Astrocyte (in vitro differentiated cells and primary cell): ENCODE measurements at regions not wholly inside any gene's neighbourhood (a gene's known extent, or its start where the extent isn't known, plus 50 kb on each side); places are given as distances from the start of the nearest gene placed in this dataset. TPM values are rescaled to one million over a fixed set of nuclear protein-coding genes. Genes with fewer than 3 reads are reported as not detected.

Source experiments
- DNase-seq: peaks from one replicate; pipeline ENCODE4 v3.0.0-alpha.2; 2010; ENCODE audit warnings: low read depth
- FAIRE-seq: peaks from 2 replicates; lab custom pipeline; 2011; peaks lifted over from hg19 to GRCh38; lab: Jason Lieb, UNC
- H2AFZ ChIP-seq: 2 replicates; pipeline ENCODE4 v1.6.0; 2012; ENCODE audit warnings: low read depth, low read length, inconsistent platforms
- H3K27ac ChIP-seq: 2 replicates; pipeline ENCODE4 v1.5.1; 2011; ENCODE audit warnings: low read depth, low read length, inconsistent platforms
- H3K27me3 ChIP-seq: 2 replicates; pipeline ENCODE4 v1.6.0; 2011; ENCODE audit warnings: low read length, inconsistent platforms; ENCODE audit not compliant: insufficient read depth
- H3K36me3 ChIP-seq: 2 replicates; pipeline ENCODE4 v1.5.1; 2011; ENCODE audit warnings: low read length, inconsistent platforms; ENCODE audit not compliant: insufficient read depth
- H3K4me1 ChIP-seq: 2 replicates; pipeline ENCODE4 v1.5.1; 2011; ENCODE audit warnings: low read length, inconsistent platforms; ENCODE audit not compliant: insufficient read depth
- H3K4me2 ChIP-seq: 2 replicates; pipeline ENCODE4 v1.6.0; 2012; ENCODE audit warnings: low read length, inconsistent platforms
- H3K4me3 ChIP-seq: 2 replicates; pipeline ENCODE4 v1.5.1; 2011; ENCODE audit warnings: low read depth, mild to moderate bottlenecking, low read length, inconsistent platforms; ENCODE audit not compliant: insufficient read depth
- H3K79me2 ChIP-seq: 2 replicates; pipeline ENCODE4 v1.6.0; 2012; ENCODE audit warnings: mild to moderate bottlenecking, low read length, inconsistent platforms; ENCODE audit not compliant: insufficient read depth
- H3K9ac ChIP-seq: 2 replicates; pipeline ENCODE4 v1.6.0; 2012; ENCODE audit warnings: mild to moderate bottlenecking, low read length, inconsistent platforms
- H3K9me3 ChIP-seq: 2 replicates; pipeline ENCODE4 v1.5.1; 2012; ENCODE audit warnings: low read depth, mild to moderate bottlenecking, low read length, inconsistent platforms; ENCODE audit not compliant: insufficient read depth
- H4K20me1 ChIP-seq: 2 replicates; pipeline ENCODE4 v1.6.0; 2012; ENCODE audit warnings: low read length, inconsistent platforms; ENCODE audit not compliant: insufficient read depth
- H3K27ac Mint-ChIP-seq: one replicate; pipeline ENCODE4 v1.8.0; 2021; ENCODE audit warnings: mild to moderate bottlenecking, mixed read lengths; ENCODE audit not compliant: unreplicated experiment
- H3K27me3 Mint-ChIP-seq: one replicate; pipeline ENCODE4 v1.8.0; 2021; ENCODE audit warnings: low read depth, mixed read lengths; ENCODE audit not compliant: unreplicated experiment
- H3K36me3 Mint-ChIP-seq: one replicate; pipeline ENCODE4 v1.8.0; 2021; ENCODE audit warnings: low read depth, mixed read lengths; ENCODE audit not compliant: unreplicated experiment
- H3K4me1 Mint-ChIP-seq: one replicate; pipeline ENCODE4 v1.8.0; 2021; ENCODE audit warnings: low read depth, mixed read lengths; ENCODE audit not compliant: unreplicated experiment
- H3K4me3 Mint-ChIP-seq: one replicate; pipeline ENCODE4 v1.8.0; 2021; ENCODE audit warnings: mild to moderate bottlenecking, moderate library complexity, mixed read lengths; ENCODE audit not compliant: unreplicated experiment
- H3K9me3 Mint-ChIP-seq: one replicate; pipeline ENCODE4 v1.8.0; 2021; ENCODE audit warnings: mild to moderate bottlenecking, mixed read lengths; ENCODE audit not compliant: unreplicated experiment
- CTCF ChIP-seq: IDR thresholded peaks from 2 replicates; pipeline ENCODE4 v1.5.1; 2011; ENCODE audit warnings: low read depth, mild to moderate bottlenecking, inconsistent platforms, low read length, moderate library complexity; ENCODE audit not compliant: insufficient read depth
- EZH2 ChIP-seq: IDR thresholded peaks from 2 replicates; pipeline ENCODE4 v1.6.1; 2012; ENCODE audit warnings: mild to moderate bottlenecking, low read length, inconsistent platforms; ENCODE audit not compliant: insufficient read depth
- microRNA-seq: library from miRNA; unstranded; fragments of <30 nt; microRNA quantifications from one replicate; pipeline ENCODE4 v1.2.0, GENCODE V29; 2020

- Histone ChIP-seq H3K27ac (no peak overlapping the region), H3K9me3 (no peaks in the 10 kb centered on the region), H3K27me3 (no peaks in the 10 kb centered on the region), H3K4me1 (no peaks in the 10 kb centered on the region), H3K36me3 (no peaks in the 10 kb centered on the region), H4K20me1 (no peaks in the 10 kb centered on the region), H3K4me2 (no peak overlapping the region), H3K79me2 (no peaks in the 10 kb centered on the region), H2AFZ (no peak overlapping the region), H3K9ac (no peak overlapping the region), H3K4me3 (no peak overlapping the region)
- no peak overlapping the region for H3K4me3 Mint-ChIP-seq
- TF ChIP-seq EZH2 (no peak), CTCF (no peak)
- DNase-seq (no peak), FAIRE-seq (no peak)
- no peaks in the 10 kb centered on the region for H3K36me3 Mint-ChIP-seq
- H3K9me3 Mint-ChIP-seq, result no peaks in the 10 kb centered on the region
- H3K27ac Mint-ChIP-seq, result no peak overlapping the region
- no peaks in the 10 kb centered on the region for H3K4me1 Mint-ChIP-seq
- H3K27me3 Mint-ChIP-seq, result peaks cover 33% of the 10 kb centered on the region
These were observed 57.0 kb upstream of the GJB5 start for GRCh38 chr1:34697818-34698217.

- Histone ChIP-seq H3K27ac (no peak overlapping the region), H3K27me3 (peaks cover 2% of the 10 kb centered on the region), H3K4me1 (no peaks in the 10 kb centered on the region), H2AFZ (no peak overlapping the region), H4K20me1 (no peaks in the 10 kb centered on the region), H3K4me3 (no peak overlapping the region), H3K9me3 (no peaks in the 10 kb centered on the region), H3K79me2 (no peaks in the 10 kb centered on the region), H3K9ac (no peak overlapping the region), H3K4me2 (no peak overlapping the region), H3K36me3 (no peaks in the 10 kb centered on the region)
- TF ChIP-seq EZH2 (no peak), CTCF (no peak)
- peaks cover 43% of the 10 kb centered on the region for H3K27me3 Mint-ChIP-seq
- FAIRE-seq (no peak), DNase-seq (no peak)
- no peak overlapping the region for H3K4me3 Mint-ChIP-seq
- H3K36me3 Mint-ChIP-seq, result no peaks in the 10 kb centered on the region
- no peaks in the 10 kb centered on the region for H3K4me1 Mint-ChIP-seq
- H3K9me3 Mint-ChIP-seq, result no peaks in the 10 kb centered on the region
- H3K27ac Mint-ChIP-seq, result no peak overlapping the region
These were observed 53.4 kb upstream of the GJB5 start for GRCh38 chr1:34701326-34702060.

Small RNA genes lying in the stretch of these regions (microRNA-seq; reads per million reads assigned to microRNA genes)
- gene MIR552, result not detected
